GM23338 (cell line): ENCODE measurements at regions not wholly inside any gene's neighbourhood (a gene's known extent, or its start where the extent isn't known, plus 50 kb on each side); places are given as distances from the start of the nearest gene placed in this dataset.

Experiments used
- ATAC-seq: fragments of 200-7000 bp; cut with Tn5 transposase; 3 replicates; pipeline ENCODE4 v1.9.1; 2020
- DNase-seq: peaks from one replicate; pipeline ENCODE4 v3.0.0-alpha.2; 2015; ENCODE audit warnings: low spot score
- H2AFZ ChIP-seq: fragments of 200-600 bp; sonication (generic); 2 replicates; pipeline ENCODE4 v1.8.0; 2016; ENCODE audit warnings: antibody characterized with exemption, mild to moderate bottlenecking, moderate library complexity
- H3F3A ChIP-seq: fragments of 200-600 bp; sonication (generic); replicated peaks from 2 replicates; pipeline ENCODE4 v1.8.0; 2017; ENCODE audit warnings: antibody characterized with exemption, mixed run types, low read depth
- H3K27ac ChIP-seq: fragments of 200-600 bp; sonication (generic); 2 replicates; pipeline ENCODE4 v1.6.1; 2016; ENCODE audit warnings: low read depth
- H3K27me3 ChIP-seq: fragments of 200-600 bp; sonication (generic); 2 replicates; pipeline ENCODE4 v1.8.0; 2016; ENCODE audit warnings: mild to moderate bottlenecking, mixed run types, moderate library complexity; ENCODE audit not compliant: insufficient read depth
- H3K36me3 ChIP-seq: fragments of 200-600 bp; sonication (generic); 2 replicates; pipeline ENCODE4 v1.8.0; 2016; ENCODE audit warnings: mild to moderate bottlenecking; ENCODE audit not compliant: insufficient read depth
- H3K4me1 ChIP-seq: fragments of 200-600 bp; sonication (generic); 2 replicates; pipeline ENCODE4 v1.8.0; 2016; ENCODE audit warnings: mild to moderate bottlenecking, moderate library complexity; ENCODE audit not compliant: insufficient read depth
- H3K4me2 ChIP-seq: fragments of 200-600 bp; sonication (generic); 2 replicates; pipeline ENCODE4 v1.7.1; 2017; ENCODE audit warnings: mixed run types
- H3K4me3 ChIP-seq: fragments of 200-600 bp; sonication (generic); 2 replicates; pipeline ENCODE4 v1.6.1; 2016; ENCODE audit warnings: mixed run types
- H3K79me2 ChIP-seq: fragments of 200-600 bp; sonication (generic); replicated peaks from 2 replicates; pipeline ENCODE4 v1.8.0; 2017; ENCODE audit warnings: mild to moderate bottlenecking; ENCODE audit not compliant: insufficient read depth
- H3K9me2 ChIP-seq: fragments of 200-600 bp; sonication (generic); 2 replicates; pipeline ENCODE4 v1.8.0; 2017; ENCODE audit not compliant: insufficient read depth
- H4K20me1 ChIP-seq: fragments of 200-600 bp; sonication (generic); replicated peaks from 2 replicates; pipeline ENCODE4 v1.8.0; 2017; ENCODE audit warnings: mild to moderate bottlenecking; ENCODE audit not compliant: insufficient read depth
- H3K27ac Mint-ChIP-seq: 2 replicates; pipeline ENCODE4 v1.8.0; 2020; ENCODE audit warnings: inconsistent platforms, mild to moderate bottlenecking, moderate library complexity, mixed read lengths
- H3K27me3 Mint-ChIP-seq: 3 replicates; pipeline ENCODE4 v1.8.0; 2022; ENCODE audit warnings: low read depth, mild to moderate bottlenecking, moderate library complexity, mixed read lengths, inconsistent platforms; ENCODE audit not compliant: insufficient read depth, poor library complexity
- H3K36me3 Mint-ChIP-seq: 3 replicates; pipeline ENCODE4 v1.8.0; 2021; ENCODE audit warnings: low read depth, mild to moderate bottlenecking, inconsistent platforms, moderate library complexity, mixed read lengths
- H3K4me1 Mint-ChIP-seq: 3 replicates; pipeline ENCODE4 v1.8.0; 2020; ENCODE audit warnings: mild to moderate bottlenecking, inconsistent platforms, mixed read lengths
- H3K4me3 Mint-ChIP-seq: 3 replicates; pipeline ENCODE4 v1.8.0; 2021; ENCODE audit warnings: moderate library complexity, mild to moderate bottlenecking, inconsistent platforms, mixed read lengths
- H3K9me3 Mint-ChIP-seq: 3 replicates; pipeline ENCODE4 v1.8.0; 2020; ENCODE audit warnings: moderate library complexity, mild to moderate bottlenecking, inconsistent platforms, mixed read lengths
- CREB1 ChIP-seq: fragments of 250-450 bp; sonication (Bioruptor Pico); IDR thresholded peaks from 2 replicates; pipeline ENCODE4 v1.5.0; 2020; ENCODE audit warnings: low read depth, mild to moderate bottlenecking, moderate library complexity
- JUNB ChIP-seq: IDR thresholded peaks from one replicate; pipeline ENCODE4 v1.6.1; 2016; ENCODE audit warnings: antibody characterized with exemption; ENCODE audit not compliant: unreplicated experiment
- NANOG ChIP-seq: IDR thresholded peaks from 2 replicates; pipeline ENCODE4 v1.6.1; 2016; ENCODE audit warnings: antibody characterized with exemption, borderline replicate concordance
- POLR2AphosphoS5 ChIP-seq: IDR thresholded peaks from 2 replicates; pipeline ENCODE4 v1.6.1; 2016; ENCODE audit warnings: antibody characterized with exemption, low read depth
- STAT1 ChIP-seq: IDR thresholded peaks from one replicate; pipeline ENCODE4 v1.6.1; 2016; ENCODE audit warnings: antibody characterized with exemption; ENCODE audit not compliant: unreplicated experiment
- ZNF114 ChIP-seq: fragments of 250-450 bp; sonication (Bioruptor Pico); IDR thresholded peaks from 2 replicates; pipeline ENCODE4 v1.5.0; 2020; ENCODE audit warnings: mild to moderate bottlenecking, moderate library complexity
- TF ChIP-seq, protein P1 (sequence below), 2 experiments: fragments of 200-600 bp in 1 of 2; sonication (generic) in 1 of 2; conservative IDR thresholded peaks; 2 replicates each; pipeline versions ENCODE4 v1.5.1 to v1.6.1; 2016 to 2017; ENCODE audit warnings: antibody characterized with exemption in 2 of 2, low read depth in 2 of 2, mild to moderate bottlenecking in 2 of 2, moderate library complexity in 1 of 2

- TF ChIP-seq, protein P1, sequence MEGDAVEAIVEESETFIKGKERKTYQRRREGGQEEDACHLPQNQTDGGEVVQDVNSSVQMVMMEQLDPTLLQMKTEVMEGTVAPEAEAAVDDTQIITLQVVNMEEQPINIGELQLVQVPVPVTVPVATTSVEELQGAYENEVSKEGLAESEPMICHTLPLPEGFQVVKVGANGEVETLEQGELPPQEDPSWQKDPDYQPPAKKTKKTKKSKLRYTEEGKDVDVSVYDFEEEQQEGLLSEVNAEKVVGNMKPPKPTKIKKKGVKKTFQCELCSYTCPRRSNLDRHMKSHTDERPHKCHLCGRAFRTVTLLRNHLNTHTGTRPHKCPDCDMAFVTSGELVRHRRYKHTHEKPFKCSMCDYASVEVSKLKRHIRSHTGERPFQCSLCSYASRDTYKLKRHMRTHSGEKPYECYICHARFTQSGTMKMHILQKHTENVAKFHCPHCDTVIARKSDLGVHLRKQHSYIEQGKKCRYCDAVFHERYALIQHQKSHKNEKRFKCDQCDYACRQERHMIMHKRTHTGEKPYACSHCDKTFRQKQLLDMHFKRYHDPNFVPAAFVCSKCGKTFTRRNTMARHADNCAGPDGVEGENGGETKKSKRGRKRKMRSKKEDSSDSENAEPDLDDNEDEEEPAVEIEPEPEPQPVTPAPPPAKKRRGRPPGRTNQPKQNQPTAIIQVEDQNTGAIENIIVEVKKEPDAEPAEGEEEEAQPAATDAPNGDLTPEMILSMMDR (conservative IDR thresholded peaks at IDR 0.05; ENCODE audit: low read depth in 2 of 2): no peak
- TF ChIP-seq ZNF114 (CRISPR knock-in tag): no peak
- no peak for TF ChIP-seq STAT1
These were observed 2351.4 kb downstream of the PCDH7 start (continued) for GRCh38 chr4:33071535-33071934.

DNA sequence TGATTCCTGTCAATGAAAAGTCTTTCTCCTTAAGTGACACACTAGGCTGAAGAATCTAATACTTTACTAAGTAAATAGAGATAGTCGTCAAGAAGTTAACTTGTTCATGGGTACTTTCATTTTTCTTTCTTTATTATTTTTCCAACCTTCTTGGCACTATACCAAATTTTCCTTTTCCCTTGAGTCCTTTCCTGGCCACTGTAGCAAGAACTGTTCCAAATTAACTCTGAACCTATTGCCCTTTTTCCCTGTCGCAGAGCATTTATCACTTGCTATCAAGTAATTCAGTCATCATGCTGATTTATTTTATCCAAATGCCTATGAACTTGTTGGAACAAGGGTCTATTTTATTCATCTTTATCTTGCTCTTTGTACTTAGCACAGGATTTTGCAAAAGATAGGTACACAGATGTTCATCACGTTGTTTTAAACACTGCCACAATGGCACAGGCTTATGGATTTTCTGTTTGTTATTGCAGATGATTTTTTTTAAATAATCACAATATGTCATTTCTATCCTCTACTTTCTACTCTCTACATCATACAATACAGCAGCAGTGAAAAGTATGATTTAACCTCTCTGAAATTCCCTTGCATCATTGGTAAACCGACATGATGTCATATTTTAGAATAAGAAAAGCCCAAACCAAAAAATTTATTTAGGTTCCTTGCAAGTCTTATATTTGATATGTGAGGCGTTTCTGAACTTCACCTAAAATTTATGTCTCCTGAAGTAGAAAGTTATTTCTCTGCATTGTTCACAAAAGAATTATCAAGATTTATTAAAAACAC, 2352.3 kb downstream of the PCDH7 start:
- Mint-ChIP-seq H3K4me1 (peaks cover 6% of the 10 kb centered on the region; the same call in 2 of the 3 replicates), H3K36me3 (peaks cover 9% of the 10 kb centered on the region; the same call in 2 of the 3 replicates), H3K27me3 (no peaks in the 10 kb centered on the region), H3K27ac (no peak overlapping the region), H3K4me3 (no peak overlapping the region), H3K9me3 (peaks cover 12% of the 10 kb centered on the region; the same call in 2 of the 3 replicates)
- Histone ChIP-seq H3K36me3 (no peaks in the 10 kb centered on the region), H3K4me1 (no peaks in the 10 kb centered on the region), H3K27me3 (no peaks in the 10 kb centered on the region), H2AFZ (no peak overlapping the region), H3K9me2 (no peaks in the 10 kb centered on the region), H3F3A (no peaks in the 10 kb centered on the region), H3K79me2 (no peaks in the 10 kb centered on the region), H3K4me2 (no peak overlapping the region), H3K4me3 (no peak overlapping the region), H4K20me1 (no peaks in the 10 kb centered on the region), H3K27ac (no peak overlapping the region)
- DNase-seq (no peak), ATAC-seq (no peak)
- no peak for TF ChIP-seq NANOG
- TF ChIP-seq, protein P1 (conservative IDR thresholded peaks at IDR 0.05; ENCODE audit: low read depth in 2 of 2): no peak

DNA sequence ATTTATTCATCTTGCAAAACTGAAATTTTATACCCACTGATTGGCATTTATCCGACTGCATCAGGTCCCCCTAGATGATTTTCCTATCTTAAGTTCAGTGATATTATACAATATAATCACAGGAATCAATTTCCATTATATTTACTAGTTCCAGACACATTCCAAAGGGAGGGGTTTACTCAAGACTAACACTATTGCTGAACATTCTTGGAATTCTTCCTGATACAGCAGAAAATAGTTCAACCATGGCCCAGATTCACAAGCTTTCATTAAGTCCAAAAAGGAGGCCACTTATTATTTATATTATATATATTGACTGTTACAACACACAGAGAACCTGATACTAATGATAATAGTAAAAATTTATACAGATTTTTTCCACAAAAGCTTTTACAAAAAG, 2353.6 kb downstream of the PCDH7 start:
- H3K9me2 ChIP-seq: no peaks in the 10 kb centered on the region
- Mint-ChIP-seq H3K4me1 (peaks cover 6% of the 10 kb centered on the region; the same call in 2 of the 3 replicates), H3K4me3 (no peak overlapping the region), H3K27me3 (no peaks in the 10 kb centered on the region), H3K9me3 (peaks cover 12% of the 10 kb centered on the region; the same call in 2 of the 3 replicates), H3K27ac (peak overlapping the region; percentile 93), H3K36me3 (peaks cover 8% of the 10 kb centered on the region; the same call in 2 of the 3 replicates)
- H3F3A ChIP-seq: no peaks in the 10 kb centered on the region
- H3K27ac ChIP-seq: no peak overlapping the region
- no peak overlapping the region for H3K4me3 ChIP-seq
- ATAC-seq (peak; percentile 28; the same call in 1 of the 3 replicates), DNase-seq (peak; percentile 70)
- H3K36me3 ChIP-seq: no peaks in the 10 kb centered on the region
- H2AFZ ChIP-seq: no peak overlapping the region
- no peak overlapping the region for H3K4me2 ChIP-seq
- no peaks in the 10 kb centered on the region for H3K27me3 ChIP-seq
- no peaks in the 10 kb centered on the region for H3K79me2 ChIP-seq
- no peaks in the 10 kb centered on the region for H4K20me1 ChIP-seq
- no peaks in the 10 kb centered on the region for H3K4me1 ChIP-seq
- TF ChIP-seq CREB1 (CRISPR knock-in tag): no peak
- TF ChIP-seq NANOG: no peak
- TF ChIP-seq, protein P1 (conservative IDR thresholded peaks at IDR 0.05; ENCODE audit: low read depth in 2 of 2): no peak
- no peak for TF ChIP-seq STAT1
- TF ChIP-seq POLR2AphosphoS5: no peak
- TF ChIP-seq JUNB: no peak
